DMS114 treated with DMSO at 0.1 percent for 48 hours (cell line): ENCODE measurements at regions not wholly inside any gene's neighbourhood (a gene's known extent, or its start where the extent isn't known, plus 50 kb on each side); places are given as distances from the start of the nearest gene placed in this dataset.

ENCODE experiments used
- DNase-seq: peaks from one replicate; lab custom pipeline; 2025; ENCODE audit not compliant: unreplicated experiment; lab: John Stamatoyannopoulos, UW

- no peak for DNase-seq
Measured at GRCh38 chr3:106582151-106582550, 713.3 kb upstream of the CBLB start.

GRCh38 chr3:106587551-106587950, 718.7 kb upstream of the CBLB start:
- DNase-seq, result no peak

DNA sequence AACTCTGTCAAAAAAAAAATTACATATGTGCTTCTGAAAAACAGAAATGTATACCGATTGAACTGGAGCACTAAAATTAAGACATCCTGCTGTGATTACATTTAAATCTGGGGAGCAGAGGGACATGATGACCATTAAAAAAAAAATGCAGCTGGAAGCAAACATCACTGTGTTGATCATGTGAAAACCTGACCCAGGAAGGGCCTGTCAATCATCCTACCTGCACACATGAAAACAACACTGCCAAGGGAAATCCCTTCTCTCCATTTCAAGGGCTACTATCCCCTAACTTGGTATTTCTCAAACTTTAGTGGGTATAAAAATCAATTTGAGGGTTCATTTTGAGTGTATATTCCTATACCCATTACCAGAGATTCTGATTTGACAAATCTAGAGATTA, 719.9 kb upstream of the CBLB start:
- no peak for DNase-seq

GRCh38 chr3:106589311-106589942, 720.6 kb upstream of the CBLB start:
- no peak for DNase-seq

- DNase-seq, result no peak
Measured at GRCh38 chr3:106590216-106590615, 721.4 kb upstream of the CBLB start.

DNA sequence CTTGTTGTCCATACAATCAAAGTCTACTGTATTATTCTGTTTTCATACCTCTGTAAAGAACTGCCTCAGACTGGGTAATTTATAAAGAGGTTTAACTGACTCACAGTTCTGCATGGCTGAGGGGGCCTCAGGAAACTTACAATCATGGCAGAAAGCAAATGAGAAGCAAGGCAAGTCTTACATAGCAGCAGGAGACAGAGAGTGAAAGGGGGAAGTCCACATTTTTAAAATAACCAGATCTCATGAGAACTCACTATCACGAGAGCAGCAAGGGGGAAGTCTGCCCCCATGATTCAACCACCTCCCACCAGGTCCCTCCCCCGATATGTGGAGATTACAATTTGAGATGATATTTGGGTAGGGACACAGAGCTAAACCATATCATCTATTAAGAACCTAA, 724.6 kb upstream of the CBLB start:
- no peak for DNase-seq

DNA sequence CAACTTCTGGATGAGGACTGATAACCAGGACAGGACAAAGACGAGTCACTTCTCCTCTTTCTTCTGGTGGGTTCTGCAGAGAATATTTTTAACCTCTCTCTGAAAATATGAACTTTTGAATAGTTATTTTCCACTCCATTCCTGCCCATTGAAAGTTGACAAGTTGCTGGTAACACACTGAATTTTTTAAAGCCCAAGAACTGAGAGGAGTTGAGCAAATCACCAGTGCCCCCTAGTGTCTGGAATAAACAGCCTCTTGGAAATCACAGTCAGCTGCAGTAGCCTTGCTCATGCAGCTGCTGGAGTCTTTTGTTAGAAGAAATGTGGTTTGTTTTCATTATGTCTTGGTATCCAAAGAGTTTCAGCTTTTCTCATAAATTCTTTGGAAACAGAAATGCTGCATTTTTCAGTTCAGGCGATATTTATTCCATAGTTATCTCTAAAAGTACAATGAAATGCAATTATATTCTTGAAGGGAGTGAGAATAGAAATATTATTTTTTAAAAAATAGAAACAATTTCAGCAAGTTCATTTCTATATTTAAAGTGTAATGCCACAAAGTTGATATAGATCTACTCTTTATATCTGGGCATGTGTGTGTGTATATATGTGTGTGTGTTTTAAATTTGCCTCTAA, 741.0 kb upstream of the CBLB start:
- DNase-seq, result peak; percentile 63

DNA sequence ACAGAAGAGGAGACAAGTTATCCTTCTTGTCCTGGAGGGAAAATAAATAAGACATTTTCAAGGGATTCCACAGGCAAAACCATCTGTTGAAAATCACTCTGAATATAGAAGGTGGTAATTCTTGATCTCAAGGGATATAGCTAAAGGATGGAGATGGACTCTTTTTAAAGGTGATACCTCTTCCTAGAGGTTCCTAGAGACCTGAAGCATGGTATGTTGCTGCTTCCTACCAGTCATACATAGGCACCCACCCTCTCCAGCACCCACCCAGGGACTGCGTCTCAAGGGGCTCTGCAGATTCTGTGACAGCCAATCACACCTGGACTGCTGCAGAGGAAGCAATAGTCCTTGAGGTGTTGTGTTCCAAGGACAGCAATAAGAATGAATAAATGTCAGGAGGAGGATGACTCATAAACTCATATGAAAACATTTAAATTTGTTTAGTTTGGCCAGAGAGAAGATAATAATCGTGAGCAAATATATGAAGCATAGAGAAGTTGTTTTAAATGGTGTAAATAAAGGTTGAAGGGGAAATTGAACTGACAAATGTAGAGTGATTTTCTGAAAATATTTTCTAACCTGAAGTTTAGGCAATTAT, 741.6 kb upstream of the CBLB start:
- DNase-seq, result no peak

DNA sequence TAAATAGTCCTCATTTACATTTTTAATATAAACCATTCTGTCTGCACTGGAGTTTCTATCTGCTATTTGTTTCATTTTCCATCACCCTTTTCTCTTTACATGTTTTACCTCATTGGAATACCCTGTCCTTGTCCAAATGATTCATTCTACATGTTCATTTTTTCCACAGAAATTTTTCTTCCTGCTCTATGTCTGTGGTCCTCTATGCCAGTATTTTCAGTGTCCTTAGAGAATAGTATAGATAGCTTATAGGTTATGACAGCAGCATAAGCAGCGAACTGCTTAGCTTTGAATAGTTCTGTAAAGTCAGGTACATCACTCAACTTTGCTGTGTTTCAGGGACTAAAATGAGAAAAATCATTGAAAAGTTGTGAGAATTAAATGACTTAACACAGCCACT, 742.3 kb upstream of the CBLB start:
- DNase-seq, result no peak

GRCh38 chr3:106611841-106612240, 743.0 kb upstream of the CBLB start:
- no peak for DNase-seq

DNA sequence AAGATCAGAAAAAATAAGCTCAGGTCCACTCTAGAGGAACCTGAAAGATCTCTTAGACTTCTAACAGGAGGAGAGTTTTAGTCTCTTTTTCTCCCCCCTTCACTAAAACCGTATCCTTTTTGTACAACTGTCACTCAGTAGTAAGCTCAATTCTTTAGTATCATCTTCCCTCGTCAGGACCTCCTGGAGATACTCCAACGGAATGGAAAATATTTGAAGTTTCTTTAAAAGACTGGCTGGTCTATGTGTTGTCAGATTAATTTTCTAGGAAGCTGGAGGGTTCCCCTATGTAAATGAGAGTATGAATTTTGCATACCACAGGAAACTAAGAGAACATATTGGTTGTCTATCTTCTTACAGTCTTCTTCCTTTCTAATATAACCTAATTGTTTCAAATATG, 747.7 kb upstream of the CBLB start:
- DNase-seq, result no peak

DNA sequence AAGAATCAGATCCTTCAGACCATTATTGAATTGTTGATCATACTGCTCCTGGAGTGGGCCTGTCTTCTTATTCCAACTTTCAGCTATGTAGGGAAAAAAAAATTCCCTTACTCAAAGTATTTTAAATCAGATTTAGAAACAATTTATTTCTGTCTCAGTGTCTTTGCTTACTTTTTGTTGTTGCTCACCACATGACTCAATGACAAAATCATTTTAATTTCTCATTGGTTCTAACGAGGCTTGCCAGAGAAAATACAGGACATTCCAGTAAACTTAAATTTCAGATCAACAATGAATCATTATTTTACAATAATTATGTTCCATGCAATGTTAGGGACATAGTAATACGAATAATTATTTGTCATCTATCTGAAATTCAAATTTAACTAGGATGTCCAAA, 748.5 kb upstream of the CBLB start:
- no peak for DNase-seq

DNA sequence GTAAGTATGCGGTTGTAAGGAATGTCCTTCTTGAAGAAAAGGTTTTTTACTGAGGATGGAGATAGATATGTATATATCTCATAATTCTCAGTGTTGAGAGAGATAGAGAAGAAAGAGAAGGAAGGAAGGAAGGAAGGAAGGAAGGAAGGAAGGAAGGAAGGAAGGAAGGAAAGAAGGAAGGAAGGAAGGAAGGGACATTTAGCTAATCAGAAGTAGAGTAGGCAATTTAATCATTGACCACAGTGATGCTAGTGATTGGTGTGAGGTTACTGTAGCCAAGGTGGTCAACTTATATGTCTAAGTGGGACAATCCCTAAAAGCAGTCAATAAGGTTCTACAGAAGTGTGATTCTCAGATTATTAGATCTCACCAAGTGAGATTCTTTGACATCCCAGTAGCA, 751.8 kb upstream of the CBLB start:
- DNase-seq, result no peak

DNA sequence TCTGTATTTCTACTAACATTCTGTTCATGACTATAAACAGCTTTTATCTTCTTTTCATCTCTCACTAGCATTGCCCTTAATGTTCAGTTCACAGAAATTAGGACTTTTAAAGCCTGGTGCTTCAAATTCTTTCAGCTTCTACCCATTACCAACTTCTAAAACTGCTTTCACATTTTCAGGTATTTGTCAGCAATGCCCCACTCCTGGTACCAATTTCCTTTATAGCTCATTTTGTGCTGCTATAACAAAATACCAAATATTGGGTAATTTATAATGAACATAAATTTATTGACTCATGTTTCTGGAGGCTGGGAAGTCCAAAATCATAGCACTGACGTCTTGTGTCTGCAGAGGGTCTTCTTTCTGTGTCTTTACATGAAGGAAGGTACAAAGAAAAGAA, 753.1 kb upstream of the CCDC54 start:
- DNase-seq, result no peak

GRCh38 chr3:106628407-106628806, 748.8 kb upstream of the CCDC54 start:
- no peak for DNase-seq

DNA sequence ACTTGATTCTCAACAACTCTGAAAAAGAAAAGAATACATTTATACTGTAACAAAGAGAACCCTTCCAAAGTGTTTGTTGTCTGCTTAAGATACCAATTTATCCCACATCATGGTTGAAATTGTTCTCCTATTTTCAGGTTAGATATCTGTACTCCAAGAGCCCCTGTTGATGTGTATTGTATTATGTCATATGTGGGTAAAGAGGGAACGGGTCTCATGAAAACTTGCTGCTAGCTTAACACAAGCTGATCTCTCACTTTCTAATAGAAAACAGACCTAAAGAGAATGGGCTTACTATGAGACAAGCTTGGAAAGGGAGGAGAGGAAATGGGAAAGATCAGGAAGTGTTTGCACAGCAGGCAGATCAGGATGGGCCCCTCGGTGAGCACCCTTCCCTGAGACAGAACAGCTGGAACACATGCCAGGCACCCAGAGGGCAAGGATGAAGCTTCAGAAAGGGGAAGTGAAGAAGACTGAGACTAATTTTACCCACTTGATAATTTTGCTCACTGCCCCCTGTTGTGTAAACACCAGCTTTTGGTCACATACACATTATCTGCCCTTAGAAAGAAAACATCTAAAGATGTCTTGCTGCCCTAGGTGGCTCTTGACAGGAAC, 747.9 kb upstream of the CCDC54 start:
- no peak for DNase-seq

- DNase-seq, result no peak
Measured at GRCh38 chr3:106631373-106632108, 745.7 kb upstream of the CCDC54 start.

DNA sequence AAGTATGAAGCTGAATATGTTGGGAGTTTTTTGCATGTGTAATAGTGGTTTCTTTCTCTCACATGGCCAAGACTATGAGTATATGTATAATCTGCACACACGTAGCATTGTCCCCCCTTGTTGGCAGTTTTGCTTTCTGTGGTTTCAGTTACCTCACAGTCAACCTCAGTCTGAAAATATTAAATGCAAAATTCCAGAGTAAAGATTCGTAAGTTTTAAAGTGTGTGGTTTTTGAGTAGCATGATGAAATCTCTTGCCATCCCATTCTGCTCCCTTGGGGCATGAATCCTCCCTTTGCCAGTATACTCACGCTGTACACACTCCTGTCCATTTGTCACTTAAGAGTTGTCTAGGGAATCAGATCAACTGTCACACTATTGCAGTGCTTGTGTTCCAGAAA, 742.0 kb upstream of the CCDC54 start:
- no peak for DNase-seq

GRCh38 chr3:106635826-106636225, 741.4 kb upstream of the CCDC54 start:
- no peak for DNase-seq

DNA sequence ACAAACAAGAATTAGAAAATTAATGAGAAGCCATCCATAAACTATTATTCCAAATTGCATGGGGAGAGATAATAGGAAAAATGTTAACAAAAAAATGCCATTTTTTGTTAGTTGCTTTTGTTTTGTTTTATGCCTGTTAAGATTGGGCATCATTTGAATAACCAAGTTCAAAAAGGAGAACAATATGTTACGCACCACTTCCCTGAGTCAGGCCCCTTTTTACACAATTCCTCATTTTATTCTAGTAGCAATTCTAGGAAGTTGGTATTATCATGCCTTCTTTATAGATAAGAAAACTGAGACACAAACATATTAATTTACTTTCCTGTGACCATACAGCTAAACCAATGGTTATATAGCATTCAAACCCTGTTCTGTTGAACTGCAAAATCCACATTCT, 736.9 kb upstream of the CCDC54 start:
- no peak for DNase-seq

GRCh38 chr3:106642161-106642560, 735.1 kb upstream of the CCDC54 start:
- DNase-seq, result no peak

DNA sequence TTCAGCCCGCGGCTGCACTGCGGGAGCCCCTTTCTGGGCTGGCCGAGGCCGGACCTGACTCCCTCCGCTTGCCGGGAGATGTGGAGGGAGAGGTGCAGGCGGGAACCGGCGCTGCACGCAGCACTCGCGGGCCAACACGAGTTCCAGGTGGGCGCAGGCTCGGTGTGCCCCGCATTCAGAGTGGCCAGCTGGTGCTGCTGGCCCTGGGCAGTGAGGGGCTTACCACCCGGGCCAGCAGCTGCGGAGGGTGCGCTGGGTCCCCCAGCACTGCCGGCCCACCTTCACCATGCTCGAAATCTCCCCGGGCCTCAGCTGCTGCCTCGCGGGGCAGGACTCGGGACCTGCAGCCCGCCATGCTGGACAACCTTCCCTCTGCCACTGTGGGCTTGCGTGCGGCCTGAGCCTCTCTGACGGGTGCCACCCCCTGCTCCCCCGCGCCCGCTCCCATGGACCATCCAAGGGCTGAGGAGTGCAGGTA, 733.5 kb upstream of the CCDC54 start:
- no peak for DNase-seq
